Right hindlimb (tissue), 1 donor: ENCODE measurements at regions not wholly inside any gene's neighbourhood (a gene's known extent, or its start where the extent isn't known, plus 50 kb on each side); places are given as distances from the start of the nearest gene placed in this dataset.
"Not testable (repeated sequence)": the region's sequence is repeated elsewhere in the genome, so short reads cannot be mapped to it uniquely, and the experiment has no call there.

Experiments
- DNase-seq: peaks from one replicate; pipeline ENCODE4 v3.0.0-alpha.2; 2018

- DNase-seq, result no peak
These were observed 137.7 kb upstream of the SMYD2 start for GRCh38 chr1:214143006-214143992.

GRCh38 chr1:214144521-214144920, 136.4 kb upstream of the SMYD2 start:
- not testable (repeated sequence) for DNase-seq

GRCh38 chr1:214146523-214146922, 134.4 kb upstream of the SMYD2 start:
- DNase-seq, result no peak

- DNase-seq, result no peak
These were observed 126.2 kb upstream of the SMYD2 start for GRCh38 chr1:214154596-214155292.

- DNase-seq, result no peak
These were observed 124.9 kb upstream of the SMYD2 start for GRCh38 chr1:214155987-214156625.

GRCh38 chr1:214164173-214164572, 116.8 kb upstream of the SMYD2 start:
- no peak for DNase-seq

GRCh38 chr1:214165850-214166374, 115.0 kb upstream of the SMYD2 start:
- no peak for DNase-seq

GRCh38 chr1:214174508-214175199, 106.3 kb upstream of the SMYD2 start:
- DNase-seq, result no peak

- DNase-seq, result no peak
These were observed 102.9 kb upstream of the SMYD2 start for GRCh38 chr1:214178102-214178501.

- DNase-seq, result no peak
These were observed 96.0 kb upstream of the SMYD2 start for GRCh38 chr1:214184992-214185391.

GRCh38 chr1:214186103-214186824, 94.7 kb upstream of the SMYD2 start:
- no peak for DNase-seq

GRCh38 chr1:214187121-214187900, 93.6 kb upstream of the SMYD2 start:
- DNase-seq, result peak; percentile 19

- DNase-seq, result no peak
These were observed 93.0 kb upstream of the SMYD2 start for GRCh38 chr1:214187933-214188332.

- no peak for DNase-seq
These were observed 92.1 kb upstream of the SMYD2 start for GRCh38 chr1:214188835-214189234.

- DNase-seq, result no peak
These were observed 87.9 kb upstream of the SMYD2 start for GRCh38 chr1:214192825-214193643.

GRCh38 chr1:214193691-214194090, 87.3 kb upstream of the SMYD2 start:
- no peak for DNase-seq

GRCh38 chr1:214198571-214198970, 82.4 kb upstream of the SMYD2 start:
- DNase-seq, result no peak

GRCh38 chr1:214199585-214199984, 81.4 kb upstream of the SMYD2 start:
- DNase-seq, result no peak

GRCh38 chr1:214202992-214203391, 78.0 kb upstream of the SMYD2 start:
- DNase-seq, result no peak

- no peak for DNase-seq
These were observed 75.9 kb upstream of the SMYD2 start for GRCh38 chr1:214205053-214205452.
